HG03025 (cell line): ENCODE measurements at regions not wholly inside any gene's neighbourhood (a gene's known extent, or its start where the extent isn't known, plus 50 kb on each side); places are given as distances from the start of the nearest gene placed in this dataset.

ENCODE experiments used
- ATAC-seq: cut with Tn5 transposase; IDR thresholded peaks from one replicate; pipeline ENCODE4 v1.9.1; 2021; ENCODE audit warnings: mild to moderate bottlenecking, moderate library complexity; ENCODE audit not compliant: unreplicated experiment, low FRiP score

DNA sequence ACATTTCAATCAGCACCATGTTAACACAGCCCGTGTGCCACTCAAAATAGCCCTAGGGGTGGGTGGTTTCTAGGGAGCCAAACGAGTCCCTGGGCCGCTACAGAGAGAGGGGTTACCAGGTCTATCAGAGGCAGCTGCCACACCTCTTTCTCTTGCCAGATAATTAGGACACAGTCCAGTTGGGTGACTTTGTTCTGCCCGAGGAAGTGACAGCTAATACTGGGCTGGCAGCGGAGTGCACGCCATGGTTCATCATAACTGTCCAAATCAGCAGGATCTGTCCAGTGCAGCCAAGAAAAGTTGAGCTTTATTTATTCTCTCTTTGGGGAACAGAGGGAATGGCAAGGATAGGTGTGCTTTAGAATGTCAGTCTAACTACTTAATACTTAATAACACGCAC lies 583.8 kb downstream of the BRINP1 start:
- no peak for ATAC-seq

DNA sequence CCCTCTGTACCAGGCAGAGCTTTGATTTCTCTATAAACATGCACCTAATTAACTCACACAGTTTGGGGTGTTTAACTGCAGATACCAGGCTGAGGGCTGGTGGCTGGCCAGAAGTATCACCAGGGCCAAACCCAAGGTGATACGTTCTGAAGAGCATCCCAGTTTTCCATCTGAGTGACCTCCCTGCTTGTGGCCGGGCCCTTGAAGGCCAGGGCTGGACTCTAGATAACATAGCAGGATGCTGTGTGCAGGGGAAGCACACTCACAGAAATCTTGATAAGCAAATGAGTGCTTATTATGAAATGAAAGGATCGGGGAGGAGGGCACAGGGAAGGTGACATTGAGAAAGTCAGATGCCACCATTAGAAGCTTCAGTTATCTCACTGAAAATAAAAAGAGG lies 582.4 kb downstream of the BRINP1 start:
- no peak for ATAC-seq

DNA sequence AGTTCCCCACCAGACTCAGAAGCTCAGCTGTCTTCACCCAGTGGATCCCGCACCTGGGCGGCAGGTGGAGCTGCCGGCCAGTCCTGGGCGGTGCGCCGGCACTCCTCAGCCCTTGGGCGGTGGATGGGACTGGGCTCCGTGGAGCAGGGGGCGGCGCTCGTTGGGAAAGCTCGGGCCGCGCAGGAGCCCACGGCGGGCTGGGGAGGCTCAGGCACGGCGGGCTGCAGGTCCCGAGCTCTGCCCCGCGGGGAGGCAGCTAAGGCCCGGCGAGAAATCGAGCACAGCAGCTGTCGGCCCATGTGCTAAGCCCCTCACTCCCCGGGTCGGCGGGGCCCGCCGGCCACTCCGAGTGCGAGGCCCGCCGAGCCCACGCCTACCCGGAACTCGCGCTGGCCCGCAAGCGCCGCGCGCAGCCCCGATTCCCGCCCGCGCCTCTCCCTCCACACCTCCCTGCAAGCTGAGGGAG lies 560.0 kb downstream of the BRINP1 start:
- ATAC-seq = no peak

GRCh38 chr9:118829334-118829733 lies 539.9 kb downstream of the BRINP1 start:
- no peak for ATAC-seq

- ATAC-seq = no peak
Observed at GRCh38 chr9:118832371-118832770, 536.9 kb downstream of the BRINP1 start.

- no peak for ATAC-seq
Observed at GRCh38 chr9:118836891-118837290, 532.3 kb downstream of the BRINP1 start.

GRCh38 chr9:118871531-118871930 lies 497.7 kb downstream of the BRINP1 start:
- no peak for ATAC-seq

DNA sequence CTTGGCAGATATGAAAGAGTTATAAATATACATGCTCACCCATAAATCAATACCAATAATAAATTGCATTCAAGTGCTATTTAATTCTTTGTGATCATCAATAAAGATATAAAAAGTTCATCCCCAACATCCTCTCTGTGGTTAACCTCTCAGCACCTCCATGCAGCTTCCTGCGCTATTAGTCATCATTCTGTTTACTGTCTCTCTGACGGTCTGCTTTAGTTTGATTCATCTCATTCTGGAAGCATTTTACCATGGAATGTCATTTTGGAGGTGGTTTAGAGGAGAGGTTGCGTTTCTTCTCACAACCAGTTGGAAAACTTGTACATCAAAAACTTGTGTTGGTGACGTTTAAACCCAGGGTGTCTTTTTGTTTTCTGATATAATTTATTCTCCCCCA lies 486.6 kb downstream of the BRINP1 start:
- ATAC-seq = no peak

DNA sequence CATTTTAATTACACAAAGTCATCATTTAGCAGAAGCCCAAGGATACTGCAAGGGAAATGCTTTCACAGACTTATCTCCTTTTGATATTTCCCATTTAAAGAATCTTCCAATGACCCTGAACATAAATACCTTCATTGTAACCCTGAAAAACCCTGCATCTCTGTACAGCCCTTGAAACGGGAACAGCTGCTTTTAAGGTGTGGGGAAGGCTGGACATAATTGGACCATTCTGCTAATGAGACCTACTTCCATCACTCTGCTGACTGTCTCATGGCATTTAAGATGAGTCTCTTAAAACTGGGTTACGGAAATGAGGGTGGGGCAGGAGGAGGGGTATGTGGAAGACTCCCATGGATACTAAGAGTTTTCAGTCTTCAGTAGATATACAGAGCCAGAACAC lies 485.8 kb downstream of the BRINP1 start:
- ATAC-seq = no peak

GRCh38 chr9:118891213-118891612 lies 478.0 kb downstream of the BRINP1 start:
- ATAC-seq = no peak

DNA sequence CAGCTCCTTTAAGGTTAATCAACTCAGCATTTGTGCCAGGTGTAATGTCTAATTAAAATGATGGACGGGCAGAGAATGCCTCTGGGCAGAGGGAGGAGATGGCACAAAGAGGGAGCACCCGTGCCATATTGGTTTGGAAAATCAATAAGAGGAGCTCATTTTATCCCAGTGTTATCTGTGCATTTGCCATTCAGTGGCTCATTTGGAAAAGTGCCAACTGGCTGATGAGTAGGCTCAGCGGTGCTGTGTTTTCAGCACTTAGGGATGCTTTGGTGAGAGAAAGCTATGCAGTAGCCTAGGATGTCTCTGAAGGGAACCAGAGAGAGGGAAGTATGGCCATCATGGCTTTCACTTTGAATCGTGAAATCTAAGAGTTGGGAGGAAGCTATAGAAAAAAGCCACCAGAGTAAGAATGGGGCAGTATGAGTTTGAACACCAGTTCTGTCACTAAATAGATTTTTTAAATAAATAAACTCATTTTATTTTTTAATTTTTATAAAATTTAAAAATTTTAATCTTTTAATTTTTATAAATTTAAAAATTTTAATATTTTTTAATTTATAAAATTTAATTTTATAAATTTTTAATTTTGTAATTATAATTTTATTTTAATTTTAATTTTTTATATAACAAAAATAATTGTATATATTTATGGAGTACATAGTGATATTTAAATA lies 472.8 kb downstream of the BRINP1 start:
- ATAC-seq = no peak

- no peak for ATAC-seq
Observed at GRCh38 chr9:118918180-118918579, 451.1 kb downstream of the BRINP1 start.

DNA sequence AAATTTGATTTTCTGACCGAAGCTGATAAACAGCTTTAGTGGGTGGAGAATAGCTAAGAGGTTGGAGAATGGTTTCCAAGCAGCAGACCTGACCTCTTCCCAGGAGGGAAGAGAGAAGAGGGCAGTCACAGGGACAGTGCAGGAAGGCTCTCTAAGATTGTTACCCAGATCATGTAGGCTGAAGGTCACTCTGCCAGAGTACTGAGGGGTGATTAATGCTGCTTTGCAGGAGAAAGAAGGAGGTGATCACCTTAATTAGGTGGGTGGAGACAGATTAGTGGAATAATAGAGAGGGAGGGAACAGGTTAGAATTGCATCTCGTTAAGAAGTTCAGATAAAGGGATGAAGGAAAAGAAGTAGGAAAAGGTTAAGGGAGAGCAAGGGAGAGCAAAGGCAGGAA lies 440.5 kb downstream of the BRINP1 start:
- no peak for ATAC-seq

- ATAC-seq = no peak
Observed at GRCh38 chr9:118929287-118929686, 439.9 kb downstream of the BRINP1 start.

- no peak for ATAC-seq
Observed at GRCh38 chr9:118931941-118932340, 437.3 kb downstream of the BRINP1 start.

DNA sequence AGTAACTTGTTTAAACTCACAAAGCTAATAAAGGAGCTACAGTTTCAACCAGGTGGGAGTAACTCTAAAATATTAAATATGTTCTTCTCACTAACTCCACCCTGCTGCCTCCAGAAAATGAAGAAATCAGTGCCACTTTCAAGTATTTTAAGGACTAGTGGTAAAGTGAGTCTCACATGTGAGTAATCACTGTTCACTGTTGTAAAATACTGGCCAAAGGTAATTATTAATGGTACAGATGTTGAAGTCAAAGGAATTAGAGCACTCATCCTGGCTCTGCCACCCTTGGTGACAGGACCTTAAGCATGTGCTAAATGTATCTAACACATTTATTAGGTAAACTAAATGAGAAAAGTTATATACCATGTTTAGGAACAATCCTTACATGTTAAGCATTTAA lies 430.7 kb downstream of the BRINP1 start:
- no peak for ATAC-seq

DNA sequence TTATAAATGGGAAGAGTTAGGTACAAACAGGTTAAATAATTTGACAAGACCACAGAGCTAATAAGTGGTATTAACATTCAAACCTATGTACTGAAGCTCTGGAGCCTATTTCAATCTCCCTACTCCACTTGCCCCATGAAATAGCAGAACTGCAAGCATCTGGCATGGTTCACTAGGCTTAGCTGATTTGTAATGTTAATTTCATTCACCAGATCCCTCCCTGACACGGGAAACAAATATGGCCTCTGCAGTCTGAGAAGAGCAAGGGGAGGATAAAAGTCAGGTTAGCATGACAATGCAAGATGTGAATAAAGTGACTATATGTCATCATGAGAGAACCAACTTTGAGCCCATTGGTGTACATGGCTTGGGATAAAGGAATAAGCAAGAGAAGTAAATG lies 428.8 kb downstream of the BRINP1 start:
- ATAC-seq = no peak

DNA sequence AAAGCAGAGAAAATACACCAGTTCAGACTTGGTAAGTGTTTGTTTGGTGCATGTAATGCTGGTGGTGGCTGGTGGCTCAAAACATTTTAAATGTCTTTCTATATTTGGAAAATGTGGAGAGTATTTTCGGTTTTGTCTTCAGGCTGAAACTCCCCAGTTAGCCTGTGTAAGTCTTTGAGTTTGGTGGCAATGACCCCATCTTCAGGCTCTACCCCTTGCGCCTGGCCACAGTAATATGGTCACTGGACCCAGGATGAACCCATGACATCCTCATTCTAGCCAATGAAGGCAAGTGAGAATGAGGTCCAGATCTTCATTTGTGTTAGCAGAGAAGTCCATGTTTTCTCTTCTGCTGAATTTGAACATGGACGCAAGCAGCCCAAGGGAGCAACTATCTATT lies 422.6 kb downstream of the BRINP1 start:
- no peak for ATAC-seq

GRCh38 chr9:118954857-118955256 lies 414.4 kb downstream of the BRINP1 start:
- no peak for ATAC-seq

- ATAC-seq = no peak
Observed at GRCh38 chr9:118957585-118957984, 411.6 kb downstream of the BRINP1 start.

GRCh38 chr9:118959366-118959765 lies 409.9 kb downstream of the BRINP1 start:
- no peak for ATAC-seq

DNA sequence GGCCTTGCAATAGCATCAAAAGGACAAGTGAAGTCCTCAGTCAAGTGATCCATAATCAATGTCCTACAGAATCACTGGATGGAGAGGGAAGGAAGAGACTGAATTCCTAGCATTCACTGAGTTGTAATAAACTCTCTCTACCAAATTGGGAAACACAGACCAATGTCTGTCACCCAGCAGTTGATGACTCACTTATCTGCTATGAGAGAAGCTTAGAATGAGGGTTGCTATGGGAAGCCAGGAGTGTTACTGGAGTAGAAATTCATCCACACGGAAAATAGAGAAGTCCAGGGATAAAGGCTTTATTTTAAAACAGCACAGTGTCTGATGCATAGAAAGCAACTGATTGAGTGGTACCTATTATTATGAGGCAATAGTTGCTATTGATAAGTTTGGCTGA lies 407.4 kb downstream of the BRINP1 start:
- no peak for ATAC-seq

GRCh38 chr9:118962426-118962825 lies 406.8 kb downstream of the BRINP1 start:
- ATAC-seq = no peak
